GM21786 (cell line): ENCODE measurements at regions not wholly inside any gene's neighbourhood (a gene's known extent, or its start where the extent isn't known, plus 50 kb on each side); places are given as distances from the start of the nearest gene placed in this dataset.

ENCODE experiments used
- ATAC-seq: cut with Tn5 transposase; IDR thresholded peaks from one replicate; pipeline ENCODE4 v1.9.1; 2021; ENCODE audit not compliant: unreplicated experiment

GRCh38 chr12:127435439-127435838 lies 831.5 kb upstream of the TMEM132C start:
- ATAC-seq = no peak

DNA sequence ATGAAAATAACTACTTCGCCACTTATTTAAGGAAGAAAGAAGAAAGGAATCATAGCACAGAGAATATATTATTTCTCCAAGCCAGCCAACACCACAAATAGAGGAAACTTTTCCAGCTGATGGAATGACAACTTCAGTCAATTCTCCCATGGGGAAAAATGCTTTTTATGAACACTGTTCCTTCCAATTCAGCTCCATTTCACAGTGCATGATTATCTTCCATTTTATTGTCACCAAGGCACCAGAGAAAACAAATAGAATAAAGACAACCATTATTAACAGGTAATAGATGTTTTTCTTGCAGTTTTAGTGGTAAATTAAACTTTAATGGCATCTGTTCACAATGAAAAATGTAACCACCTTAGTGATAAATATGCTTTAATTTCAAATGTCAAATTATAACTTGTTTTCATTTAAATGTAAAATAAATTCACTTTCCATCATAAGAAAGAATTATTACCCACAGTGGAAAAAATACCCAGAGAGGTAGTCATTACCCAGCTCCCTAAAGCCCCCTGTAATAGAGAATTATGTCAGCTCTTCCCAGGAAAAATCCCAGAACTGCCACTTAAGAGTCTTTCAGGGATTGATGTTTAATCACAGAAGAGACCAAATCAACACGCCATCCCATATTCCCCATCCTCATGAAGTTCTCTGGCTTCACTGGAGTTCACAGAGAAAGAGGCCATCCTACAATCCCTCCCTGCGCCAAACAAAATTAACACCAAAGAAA lies 828.3 kb upstream of the TMEM132C start:
- no peak for ATAC-seq

DNA sequence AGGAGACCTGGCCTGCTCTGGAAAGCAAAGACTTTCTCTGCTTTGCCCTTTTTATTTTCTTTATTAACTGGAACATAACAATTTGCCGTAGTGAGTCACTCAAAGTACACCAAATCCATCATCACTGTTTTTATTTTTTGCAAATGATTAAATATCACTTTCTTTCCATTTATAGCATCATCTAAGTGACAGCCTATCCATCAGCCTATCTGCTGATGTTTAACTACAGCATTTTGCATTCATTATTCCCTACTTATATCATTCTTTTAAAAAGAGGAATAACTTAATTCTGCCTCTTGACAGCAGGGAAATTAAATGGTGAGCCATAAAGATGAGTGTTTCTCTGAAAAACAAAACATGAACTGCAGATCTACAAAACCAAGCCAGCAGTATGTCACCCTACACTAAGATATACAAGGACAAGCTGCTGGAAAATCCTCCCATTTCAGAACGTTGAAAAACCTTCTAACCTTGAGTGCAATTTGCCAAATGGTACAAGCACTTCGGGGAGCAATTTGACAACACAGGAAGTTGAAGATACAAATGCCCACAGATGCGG lies 821.3 kb upstream of the TMEM132C start:
- no peak for ATAC-seq

- no peak for ATAC-seq
Observed at GRCh38 chr12:127448906-127449305, 818.1 kb upstream of the TMEM132C start.

GRCh38 chr12:127450826-127451225 lies 816.1 kb upstream of the TMEM132C start:
- no peak for ATAC-seq

- no peak for ATAC-seq
Observed at GRCh38 chr12:127455347-127456265, 811.4 kb upstream of the TMEM132C start.

GRCh38 chr12:127457726-127458125 lies 809.2 kb upstream of the TMEM132C start:
- no peak for ATAC-seq

GRCh38 chr12:127459166-127459565 lies 807.8 kb upstream of the TMEM132C start:
- ATAC-seq = no peak

- no peak for ATAC-seq
Observed at GRCh38 chr12:127459687-127460086, 807.3 kb upstream of the TMEM132C start.

DNA sequence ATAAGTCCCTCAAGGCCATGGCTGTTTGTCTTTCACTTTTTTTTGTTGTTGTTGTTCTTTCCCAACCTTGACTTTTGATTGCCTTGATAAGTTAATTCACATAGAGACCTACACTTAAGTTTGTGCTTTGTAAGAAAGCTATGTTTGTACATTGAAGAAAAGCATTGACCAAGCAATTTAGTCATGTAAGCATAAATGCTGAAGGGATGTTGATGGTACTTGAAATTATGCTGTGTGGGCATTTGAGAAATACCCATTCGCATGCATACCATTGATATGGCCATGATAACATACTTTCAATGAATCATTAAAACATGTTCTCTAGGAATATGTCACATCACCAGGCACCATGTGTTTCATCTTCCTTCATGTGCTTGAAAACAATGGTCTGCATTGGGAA lies 803.7 kb upstream of the TMEM132C start:
- no peak for ATAC-seq

DNA sequence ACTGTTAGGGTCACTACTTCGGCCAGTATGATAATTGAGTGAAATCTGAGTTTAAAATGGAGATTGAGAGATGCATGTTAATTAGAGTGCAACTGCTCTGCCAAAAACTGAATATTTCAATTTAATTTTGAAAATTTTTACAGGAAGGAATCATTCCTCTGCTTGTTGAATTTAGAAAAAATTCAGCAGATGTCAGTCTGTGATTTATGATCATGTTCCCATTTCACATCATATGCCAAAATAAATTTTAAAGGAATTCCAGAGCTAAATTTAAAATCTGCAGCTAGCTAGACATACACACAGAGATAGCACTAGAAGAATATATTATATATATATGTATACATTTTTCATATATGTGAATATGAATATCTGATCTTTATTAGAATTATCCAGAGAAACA lies 797.6 kb upstream of the TMEM132C start:
- no peak for ATAC-seq

DNA sequence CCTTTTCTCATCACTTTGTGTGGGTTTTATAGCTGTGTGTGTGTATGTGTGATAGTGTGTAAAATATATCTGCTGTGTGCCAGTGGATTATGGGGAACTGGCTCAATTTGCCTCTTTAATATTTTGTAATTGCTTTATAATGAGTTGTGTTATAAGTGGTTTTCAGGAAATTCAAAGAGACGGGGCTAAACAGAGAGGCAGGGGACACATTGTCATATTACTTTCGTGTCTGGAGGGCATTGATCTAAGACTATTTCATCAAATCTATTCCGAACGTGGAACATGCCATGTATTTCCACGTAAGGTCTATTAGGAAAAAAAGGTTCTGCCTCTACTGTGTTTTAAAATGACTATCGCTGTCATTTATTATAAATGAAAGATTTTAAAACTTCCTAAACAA lies 793.2 kb upstream of the TMEM132C start:
- ATAC-seq = no peak

DNA sequence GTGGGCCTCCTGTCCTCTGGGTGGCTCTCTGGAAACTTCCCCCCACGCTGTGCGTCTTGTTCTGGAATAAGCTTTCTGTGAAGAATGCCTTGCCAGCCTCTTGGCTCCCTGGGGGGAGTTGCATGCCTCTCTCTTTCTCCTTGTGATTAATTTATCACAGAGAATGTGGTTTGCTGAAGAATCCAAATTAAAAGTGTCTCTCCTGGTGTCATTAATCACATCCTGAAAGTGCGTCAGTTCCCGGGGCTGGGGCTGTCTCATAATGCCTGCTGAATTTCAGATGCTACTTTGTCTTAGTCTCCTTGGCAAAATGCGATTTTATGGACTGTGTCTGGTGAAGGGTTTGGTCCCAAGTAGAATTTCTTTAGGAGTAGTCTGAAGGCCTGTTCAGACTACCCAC lies 787.7 kb upstream of the TMEM132C start:
- ATAC-seq = no peak

GRCh38 chr12:127480775-127481314 lies 786.1 kb upstream of the TMEM132C start:
- ATAC-seq = no peak

DNA sequence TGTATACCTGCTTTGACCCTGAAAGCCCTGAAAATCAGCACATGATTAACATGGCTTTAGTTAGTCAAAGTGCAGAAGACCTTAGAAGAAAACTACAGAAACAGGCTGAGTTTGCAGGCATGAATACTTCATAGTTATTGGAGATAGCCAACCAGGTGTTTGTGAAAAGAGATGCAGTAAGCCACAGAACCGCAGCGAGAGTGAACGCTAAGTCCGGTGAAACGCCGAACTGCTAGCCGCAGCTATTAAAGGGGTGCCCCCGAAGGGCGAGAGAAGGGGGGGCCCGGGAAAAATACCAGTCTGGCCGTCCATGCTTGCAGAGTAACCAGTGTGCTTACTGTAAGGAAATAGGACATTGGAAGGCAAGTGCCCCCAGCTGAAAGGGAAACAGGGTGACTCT lies 784.0 kb upstream of the TMEM132C start:
- no peak for ATAC-seq

DNA sequence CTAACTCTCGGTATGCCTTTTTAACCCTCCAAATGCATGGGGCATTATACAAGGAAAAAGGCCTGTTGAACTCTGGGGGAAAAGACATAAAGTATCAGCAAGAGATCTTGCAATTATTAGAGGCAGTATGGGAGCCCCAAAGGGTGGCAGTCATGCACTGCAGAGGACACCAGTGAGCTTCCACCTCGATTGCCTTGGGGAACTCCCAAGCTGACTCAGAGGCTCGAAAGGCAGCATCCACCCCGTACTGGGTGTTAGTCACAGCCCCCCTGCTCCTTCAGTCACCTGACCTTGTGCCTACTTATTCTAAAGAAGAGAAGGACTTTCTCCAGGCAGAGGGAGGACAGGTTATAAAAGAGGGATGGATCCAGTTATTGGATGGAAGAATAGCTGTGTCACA lies 781.4 kb upstream of the TMEM132C start:
- no peak for ATAC-seq

DNA sequence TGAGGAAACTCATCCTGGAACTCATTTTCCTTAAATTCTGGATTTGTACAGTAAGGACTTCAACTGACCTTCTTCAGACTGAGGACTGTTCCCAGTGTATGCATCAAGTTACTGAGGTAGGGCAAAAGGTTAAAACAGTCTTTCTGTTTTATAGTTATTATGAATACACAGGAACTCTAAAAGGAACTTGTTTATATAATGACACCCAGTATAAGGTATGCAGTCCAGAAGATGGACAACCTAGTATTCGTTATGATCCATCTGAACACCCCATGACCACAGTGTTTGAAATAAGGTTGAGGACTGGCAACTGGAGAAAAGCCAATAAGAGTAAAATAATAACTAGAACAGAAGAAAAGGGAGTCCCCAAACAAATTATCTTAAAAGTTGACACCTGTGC lies 779.9 kb upstream of the TMEM132C start:
- ATAC-seq = no peak

- ATAC-seq = no peak
Observed at GRCh38 chr12:127489061-127489460, 777.9 kb upstream of the TMEM132C start.

- ATAC-seq = no peak
Observed at GRCh38 chr12:127494961-127495915, 771.7 kb upstream of the TMEM132C start.

DNA sequence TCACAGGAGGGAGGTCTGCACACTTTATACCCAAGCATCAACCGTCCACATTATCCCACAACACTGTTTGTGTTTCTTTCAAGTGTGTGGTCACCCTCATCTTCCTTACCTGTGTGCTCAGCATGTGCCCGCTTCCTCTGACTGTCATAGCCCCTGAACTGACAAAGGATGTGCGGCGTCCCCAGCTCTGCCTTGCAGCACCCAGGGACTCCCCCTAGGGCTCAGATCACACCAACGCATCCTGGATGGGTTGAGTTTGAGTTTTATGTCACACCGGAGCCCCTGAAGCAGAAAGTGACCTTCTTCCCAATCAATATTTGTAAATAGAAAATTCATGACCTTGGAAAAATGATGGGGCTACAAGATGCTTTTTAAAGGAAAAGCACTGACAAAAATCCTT lies 770.7 kb upstream of the TMEM132C start:
- no peak for ATAC-seq
